MCF 10A (cell line): ENCODE measurements at regions not wholly inside any gene's neighbourhood (a gene's known extent, or its start where the extent isn't known, plus 50 kb on each side); places are given as distances from the start of the nearest gene placed in this dataset.

Experiments used
- BruUV-seq: library from RNA; stranded (reverse); fragments of 400-500 nt; replicated peaks from 2 replicates; lab custom pipeline; 2021; lab: Mats Ljungman, UMichigan
- CTCF ChIA-PET: fragments of 300-600 bp; sonication (Branson Sonifier 250); formaldehyde crosslinking; extraction: SDS; loops from one replicate; lab custom pipeline; 2021; ENCODE audit warnings: antibody characterized with exemption, inconsistent platforms; lab: Yijun Ruan, JAX
- POLR2A ChIA-PET: fragments of 300-600, 350-650 bp; sonication (Branson Sonifier 250); formaldehyde crosslinking; extraction: SDS; loops from one replicate; lab custom pipeline; 2020; ENCODE audit warnings: antibody characterized with exemption, inconsistent platforms; lab: Yijun Ruan, JAX
- DNase-seq: peaks from one replicate; pipeline ENCODE4 v3.0.0-alpha.2; 2018; ENCODE audit not compliant: unreplicated experiment
- H3K27ac Mint-ChIP-seq: one replicate; pipeline ENCODE4 v1.8.0; 2022; ENCODE audit warnings: mild to moderate bottlenecking, low read depth, mixed read lengths; ENCODE audit not compliant: unreplicated experiment
- H3K27me3 Mint-ChIP-seq: one replicate; pipeline ENCODE4 v1.8.0; 2022; ENCODE audit warnings: mixed read lengths; ENCODE audit not compliant: insufficient read depth, unreplicated experiment
- H3K36me3 Mint-ChIP-seq: one replicate; pipeline ENCODE4 v1.8.0; 2022; ENCODE audit warnings: mild to moderate bottlenecking, moderate library complexity, mixed read lengths; ENCODE audit not compliant: insufficient read depth, unreplicated experiment
- H3K4me1 Mint-ChIP-seq: one replicate; pipeline ENCODE4 v1.8.0; 2022; ENCODE audit warnings: mixed read lengths; ENCODE audit not compliant: insufficient read depth, unreplicated experiment
- H3K4me3 Mint-ChIP-seq: one replicate; pipeline ENCODE4 v1.8.0; 2022; ENCODE audit warnings: mild to moderate bottlenecking, moderate library complexity, mixed read lengths; ENCODE audit not compliant: unreplicated experiment
- H3K9me3 Mint-ChIP-seq: one replicate; pipeline ENCODE4 v1.8.0; 2022; ENCODE audit warnings: mixed read lengths; ENCODE audit not compliant: unreplicated experiment
- intact Hi-C: fragments of 100-400 bp; cut with micrococcal nuclease; formaldehyde crosslinking; loops from 2 replicates; pipeline ENCODE4 v1.14.1; 2022
- TF ChIP-seq, protein P1 (sequence below): fragments of 200-600 bp; IDR thresholded peaks from one replicate; pipeline ENCODE4 v1.8.0; 2022; ENCODE audit warnings: antibody characterized with exemption, mild to moderate bottlenecking; ENCODE audit not compliant: unreplicated experiment

DNA sequence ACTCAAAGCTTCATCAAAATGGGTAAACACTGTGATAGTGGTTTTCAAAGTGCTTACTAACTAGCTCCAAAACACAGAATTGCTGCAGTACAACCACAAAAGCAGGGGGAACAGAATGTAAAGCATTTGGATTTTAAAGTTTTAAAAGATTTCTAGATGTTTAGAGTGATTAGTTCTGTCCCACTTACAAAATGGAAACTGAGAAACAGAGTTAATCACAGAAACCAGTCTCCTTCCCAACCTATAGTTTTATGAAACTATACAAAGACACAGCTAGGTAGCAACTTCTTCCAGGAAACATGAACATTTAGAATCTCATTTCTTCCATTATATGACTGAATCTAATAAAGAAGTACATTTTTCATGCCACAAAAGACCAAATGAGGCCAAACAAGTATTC, 73.8 kb upstream of the HNRNPA3 start:
- DNase-seq: no peak
- H3K27ac Mint-ChIP-seq: no peak overlapping the region
- BruUV-seq: no TSS peak
- ChIA-PET CTCF (interaction anchor here (0.9 to 3.4 kb wide), 6 partner anchors 10 to 1013 kb away, joined by 3 to 19 read pairs (median 4); no protein-coding TSS in a partner anchor), POLR2A (no interaction called here)
- intact Hi-C loops: loop anchor here (5.0 kb wide), 1 partner anchor 167 kb away; no protein-coding TSS in a partner anchor
- TF ChIP-seq, protein P1, sequence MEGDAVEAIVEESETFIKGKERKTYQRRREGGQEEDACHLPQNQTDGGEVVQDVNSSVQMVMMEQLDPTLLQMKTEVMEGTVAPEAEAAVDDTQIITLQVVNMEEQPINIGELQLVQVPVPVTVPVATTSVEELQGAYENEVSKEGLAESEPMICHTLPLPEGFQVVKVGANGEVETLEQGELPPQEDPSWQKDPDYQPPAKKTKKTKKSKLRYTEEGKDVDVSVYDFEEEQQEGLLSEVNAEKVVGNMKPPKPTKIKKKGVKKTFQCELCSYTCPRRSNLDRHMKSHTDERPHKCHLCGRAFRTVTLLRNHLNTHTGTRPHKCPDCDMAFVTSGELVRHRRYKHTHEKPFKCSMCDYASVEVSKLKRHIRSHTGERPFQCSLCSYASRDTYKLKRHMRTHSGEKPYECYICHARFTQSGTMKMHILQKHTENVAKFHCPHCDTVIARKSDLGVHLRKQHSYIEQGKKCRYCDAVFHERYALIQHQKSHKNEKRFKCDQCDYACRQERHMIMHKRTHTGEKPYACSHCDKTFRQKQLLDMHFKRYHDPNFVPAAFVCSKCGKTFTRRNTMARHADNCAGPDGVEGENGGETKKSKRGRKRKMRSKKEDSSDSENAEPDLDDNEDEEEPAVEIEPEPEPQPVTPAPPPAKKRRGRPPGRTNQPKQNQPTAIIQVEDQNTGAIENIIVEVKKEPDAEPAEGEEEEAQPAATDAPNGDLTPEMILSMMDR: no peak
- no peaks in the 10 kb centered on the region for H3K36me3 Mint-ChIP-seq
- no peak overlapping the region for H3K4me3 Mint-ChIP-seq
- peaks cover 19% of the 10 kb centered on the region for H3K27me3 Mint-ChIP-seq
- H3K9me3 Mint-ChIP-seq: no peaks in the 10 kb centered on the region
- H3K4me1 Mint-ChIP-seq: no peaks in the 10 kb centered on the region

DNA sequence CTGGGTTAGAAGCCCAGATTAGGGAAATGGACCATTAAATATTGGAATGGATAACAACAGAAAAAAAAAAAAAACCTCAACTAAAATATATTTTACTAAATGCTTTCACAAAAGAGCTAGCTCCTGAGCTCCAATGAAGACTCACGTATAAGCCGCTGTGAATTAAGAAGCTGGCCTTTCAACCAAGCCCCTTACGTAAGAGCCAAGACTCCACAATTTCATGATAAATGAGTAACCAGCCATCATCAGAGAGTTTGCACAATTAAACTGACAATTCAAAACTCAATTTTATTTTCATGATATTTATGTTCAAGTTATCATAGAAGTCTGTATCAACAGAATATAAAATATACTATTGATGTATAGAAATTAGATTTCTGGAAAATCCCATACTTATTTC, 70.7 kb upstream of the HNRNPA3 start:
- H3K36me3 Mint-ChIP-seq: no peaks in the 10 kb centered on the region
- H3K4me1 Mint-ChIP-seq: no peaks in the 10 kb centered on the region
- no peak overlapping the region for H3K27ac Mint-ChIP-seq
- no TSS peak for BruUV-seq
- no peaks in the 10 kb centered on the region for H3K9me3 Mint-ChIP-seq
- no peak overlapping the region for H3K4me3 Mint-ChIP-seq
- ChIA-PET CTCF (interaction anchor here (0.6 to 2.6 kb wide), 7 partner anchors 455 to 1880 kb away, joined by 3 to 16 read pairs (median 6); no protein-coding TSS in a partner anchor), POLR2A (interaction anchor here (1.0 to 1.2 kb wide), 2 partner anchors 481 to 645 kb away, joined by 3 read pairs; no protein-coding TSS in a partner anchor)
- intact Hi-C loops: loop anchor here (10.0 kb wide), 1 partner anchor 687 kb away; no protein-coding TSS in a partner anchor
- H3K27me3 Mint-ChIP-seq: peaks cover 34% of the 10 kb centered on the region
- peak; percentile 12 for DNase-seq
- TF ChIP-seq, protein P1: no peak

DNA sequence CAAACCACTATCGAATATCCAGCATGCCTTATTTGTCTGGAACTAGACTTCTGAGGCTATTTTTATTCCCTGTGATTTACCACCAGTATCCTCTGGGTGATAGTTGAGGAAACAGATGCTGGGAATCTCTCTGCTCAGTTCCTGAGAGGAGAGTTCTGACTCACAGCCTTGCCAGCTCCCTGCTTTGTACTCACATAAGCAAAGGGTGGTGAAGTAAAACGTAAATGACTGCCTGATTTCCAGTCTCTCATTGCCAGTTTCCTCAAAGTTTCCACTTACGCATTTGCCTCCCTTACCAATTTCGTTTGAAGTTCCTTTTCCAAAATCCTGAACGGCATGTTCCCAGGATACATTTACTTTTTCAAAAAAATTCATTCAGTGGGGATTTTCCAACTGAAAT, 69.2 kb upstream of the HNRNPA3 start:
- no TSS peak for BruUV-seq
- Mint-ChIP-seq H3K4me3 (no peak overlapping the region), H3K9me3 (no peaks in the 10 kb centered on the region), H3K27me3 (peaks cover 43% of the 10 kb centered on the region), H3K4me1 (peaks cover 7% of the 10 kb centered on the region), H3K27ac (no peak overlapping the region), H3K36me3 (no peaks in the 10 kb centered on the region)
- intact Hi-C loops: loop anchor here (10.0 kb wide), 1 partner anchor 689 kb away; no protein-coding TSS in a partner anchor
- CTCF ChIA-PET: interaction anchor here (0.6 to 2.5 kb wide), 6 partner anchors 263 to 1046 kb away, joined by 3 to 16 read pairs (median 3); no protein-coding TSS in a partner anchor
- TF ChIP-seq, protein P1: no peak
- peak; percentile 58 for DNase-seq
- POLR2A ChIA-PET: interaction anchor here (0.7 kb wide), 1 partner anchor 1002 kb away, joined by 4 read pairs; no protein-coding TSS in a partner anchor

DNA sequence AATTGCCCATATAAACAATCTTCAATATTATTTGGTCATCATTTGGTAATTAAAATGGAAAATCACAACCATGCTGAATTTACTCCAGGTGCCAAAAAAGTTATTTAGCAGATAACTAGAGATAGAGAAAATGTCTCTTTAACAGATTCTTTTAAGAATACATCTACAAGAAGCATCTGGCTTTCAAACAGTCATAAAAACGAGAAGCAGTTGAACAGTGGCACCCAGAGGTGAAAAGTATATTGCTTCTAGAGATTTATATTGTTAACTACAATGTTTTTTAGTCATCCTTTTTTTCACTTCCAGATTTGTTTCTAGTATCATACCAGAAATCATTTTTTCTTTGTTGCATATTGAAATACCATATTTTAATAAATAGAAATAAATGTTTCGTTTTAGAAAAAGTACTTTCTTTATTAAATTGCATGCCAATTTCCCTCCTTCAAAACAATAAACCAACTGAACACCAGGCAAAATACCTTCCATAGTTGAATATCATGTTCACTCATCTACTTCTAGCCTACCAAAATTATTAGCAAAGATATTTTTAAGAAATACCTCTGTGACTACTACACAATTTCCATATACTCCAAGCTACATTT, 65.4 kb upstream of the HNRNPA3 start:
- no peaks in the 10 kb centered on the region for H3K36me3 Mint-ChIP-seq
- H3K4me3 Mint-ChIP-seq: no peak overlapping the region
- BruUV-seq: no TSS peak
- no peak overlapping the region for H3K27ac Mint-ChIP-seq
- ChIA-PET POLR2A (interaction anchor here (2.2 kb wide), 1 partner anchor 1020 kb away, joined by 7 read pairs; no protein-coding TSS in a partner anchor), CTCF (interaction anchor here (0.5 to 3.3 kb wide), 26 partner anchors 8 to 1819 kb away, joined by 3 to 40 read pairs (median 6); no protein-coding TSS in a partner anchor)
- H3K4me1 Mint-ChIP-seq: peaks cover 15% of the 10 kb centered on the region
- intact Hi-C loops: loop anchor here (1.0 to 10.0 kb wide), 6 partner anchors 333 to 692 kb away; no protein-coding TSS in a partner anchor
- peak; percentile 66 for DNase-seq
- TF ChIP-seq, protein P1: peak; percentile 41
- H3K27me3 Mint-ChIP-seq: peaks cover 60% of the 10 kb centered on the region
- H3K9me3 Mint-ChIP-seq: no peaks in the 10 kb centered on the region
